ENCODE measurements at regions not wholly inside any gene's neighbourhood (a gene's known extent, or its start where the extent isn't known, plus 50 kb on each side); places are given as distances from the start of the nearest gene placed in this dataset.

DNA sequence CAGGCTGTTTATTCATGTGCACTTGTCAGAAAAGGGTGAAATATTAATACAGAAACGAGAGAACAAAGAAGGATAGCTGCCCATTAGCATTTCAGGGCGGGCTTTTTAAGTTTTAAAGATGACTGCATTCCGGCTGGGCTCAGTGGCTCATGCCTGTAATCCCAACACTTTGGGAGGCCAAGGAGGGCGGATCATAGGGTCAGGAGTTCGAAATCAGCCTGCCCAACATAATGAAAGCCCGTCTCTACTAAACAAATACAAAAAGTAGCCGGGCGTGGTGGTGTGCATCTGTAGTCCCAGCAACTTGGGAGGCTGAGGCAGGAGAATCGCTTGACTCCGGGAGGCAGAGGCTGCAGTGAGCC lies 130.5 kb downstream of the HFE start:
- Histone ChIP-seq H3K9me3 (ENCODE audit: low read length) (no peaks in the 10 kb centered on the region), H2AFZ (ENCODE audit: low read depth, low read length) (peak overlapping the region; percentile 15), H3K4me3 (ENCODE audit: low read length) (peak overlapping the region; percentile 78), H3K36me3 (ENCODE audit: insufficient read depth, low read length) (no peaks in the 10 kb centered on the region), H3K27me3 (ENCODE audit: insufficient read depth, low read length) (no peaks in the 10 kb centered on the region), H3K4me1 (ENCODE audit: insufficient read depth, low read length) (peaks cover 16% of the 10 kb centered on the region)

DNA sequence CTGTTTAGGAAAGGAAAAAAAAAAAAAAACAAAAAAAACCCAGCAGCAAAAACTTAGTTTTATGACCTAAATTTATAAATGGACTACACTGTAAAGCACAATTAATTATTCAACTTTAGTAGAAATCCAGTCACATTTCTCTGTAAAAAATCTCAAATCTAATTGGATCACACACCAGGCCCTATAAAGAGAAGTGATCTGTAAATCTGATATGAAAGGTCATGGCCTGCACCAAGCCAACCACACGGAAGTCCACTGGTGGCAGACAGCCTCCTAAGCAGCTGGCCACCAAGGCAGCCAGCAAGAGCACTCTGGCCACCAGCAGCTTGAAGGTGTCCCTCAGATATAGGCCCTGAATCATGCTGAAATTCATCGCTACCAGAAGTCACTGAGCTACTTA lies 131.6 kb downstream of the HFE start:
- Histone ChIP-seq H3K36me3 (ENCODE audit: insufficient read depth, low read length) (no peaks in the 10 kb centered on the region), H3K4me3 (ENCODE audit: low read length) (no peak overlapping the region)

DNA sequence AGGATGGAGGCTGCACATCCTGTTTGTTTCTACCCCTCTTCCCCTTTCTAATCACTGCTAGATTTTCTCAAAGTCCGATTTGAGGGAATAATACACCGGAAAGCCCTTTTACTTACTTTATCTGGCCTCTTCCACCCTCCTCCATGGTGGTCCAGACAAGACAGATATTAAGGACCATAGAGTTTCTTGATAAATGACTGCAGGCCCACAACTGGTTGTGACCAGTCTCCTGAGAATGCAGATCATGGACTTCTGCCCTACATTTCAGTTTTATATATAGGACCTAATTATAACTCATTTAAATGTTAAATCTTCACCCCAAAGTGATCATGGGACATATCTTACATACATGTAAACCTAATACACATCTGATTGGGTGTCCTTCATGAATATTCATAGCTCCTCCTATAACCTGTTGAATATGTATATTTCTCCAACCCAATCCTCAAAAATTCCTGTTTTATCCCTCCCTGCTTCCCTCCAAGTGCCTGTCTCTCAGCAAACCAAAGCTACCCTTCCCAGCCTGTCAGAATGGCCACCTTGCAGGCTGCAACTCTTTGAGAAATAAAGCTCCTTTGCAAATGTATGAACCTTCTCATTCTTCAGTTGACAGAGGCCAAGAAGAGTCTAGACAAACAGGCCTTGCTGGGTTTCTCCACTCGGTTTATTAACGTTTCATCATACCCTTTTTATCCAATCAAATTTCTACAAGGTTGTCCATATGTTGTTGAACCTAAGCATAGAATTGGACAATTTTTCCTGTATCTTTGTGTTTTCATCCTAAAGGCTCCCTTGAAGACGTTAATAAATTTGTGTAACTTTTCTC lies 133.1 kb downstream of the HFE start:
- H3K4me1 ChIP-seq (ENCODE audit: insufficient read depth, low read length): peaks cover 14% of the 10 kb centered on the region
- H2AFZ ChIP-seq (ENCODE audit: low read depth, low read length): no peak overlapping the region
- H3K9me3 ChIP-seq (ENCODE audit: low read length): no peaks in the 10 kb centered on the region
- H3K27me3 ChIP-seq (ENCODE audit: insufficient read depth, low read length): no peaks in the 10 kb centered on the region
- no peak overlapping the region for H3K4me3 ChIP-seq (ENCODE audit: low read length)
- no peaks in the 10 kb centered on the region for H3K36me3 ChIP-seq (ENCODE audit: insufficient read depth, low read length)

More for the DNA sequence above, 131.6 kb downstream of the HFE start:
- peaks cover 18% of the 10 kb centered on the region for H3K4me1 ChIP-seq (ENCODE audit: insufficient read depth, low read length)
- H3K9me3 ChIP-seq (ENCODE audit: low read length): no peaks in the 10 kb centered on the region
- H3K27me3 ChIP-seq (ENCODE audit: insufficient read depth, low read length): no peaks in the 10 kb centered on the region
- H2AFZ ChIP-seq (ENCODE audit: low read depth, low read length): no peak overlapping the region

DNA sequence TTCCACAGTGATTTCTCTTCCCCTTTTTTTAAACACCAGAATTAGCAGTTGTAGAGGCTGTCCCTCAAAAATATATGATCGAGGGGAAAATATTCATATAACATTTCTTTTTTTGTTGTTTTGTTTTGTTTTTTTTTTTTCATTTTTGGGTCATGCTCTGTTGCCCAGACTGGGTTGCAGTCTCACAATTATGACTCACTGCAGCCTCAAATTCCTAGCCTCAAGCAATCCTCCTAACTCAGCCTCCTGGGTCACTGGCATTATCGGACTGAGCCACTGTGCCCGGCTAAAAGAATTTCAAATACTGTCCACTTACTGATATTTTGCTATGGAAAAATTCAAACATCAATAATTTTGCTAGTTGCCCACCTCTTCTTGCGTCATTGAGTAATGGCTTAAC lies 134.0 kb downstream of the HFE start:
- peaks cover 18% of the 10 kb centered on the region for H3K4me1 ChIP-seq (ENCODE audit: insufficient read depth, low read length)
- H3K4me3 ChIP-seq (ENCODE audit: low read length): no peak overlapping the region
- H3K9me3 ChIP-seq (ENCODE audit: low read length): no peaks in the 10 kb centered on the region
- H2AFZ ChIP-seq (ENCODE audit: low read depth, low read length): no peak overlapping the region
- no peaks in the 10 kb centered on the region for H3K36me3 ChIP-seq (ENCODE audit: insufficient read depth, low read length)
- no peaks in the 10 kb centered on the region for H3K27me3 ChIP-seq (ENCODE audit: insufficient read depth, low read length)

DNA sequence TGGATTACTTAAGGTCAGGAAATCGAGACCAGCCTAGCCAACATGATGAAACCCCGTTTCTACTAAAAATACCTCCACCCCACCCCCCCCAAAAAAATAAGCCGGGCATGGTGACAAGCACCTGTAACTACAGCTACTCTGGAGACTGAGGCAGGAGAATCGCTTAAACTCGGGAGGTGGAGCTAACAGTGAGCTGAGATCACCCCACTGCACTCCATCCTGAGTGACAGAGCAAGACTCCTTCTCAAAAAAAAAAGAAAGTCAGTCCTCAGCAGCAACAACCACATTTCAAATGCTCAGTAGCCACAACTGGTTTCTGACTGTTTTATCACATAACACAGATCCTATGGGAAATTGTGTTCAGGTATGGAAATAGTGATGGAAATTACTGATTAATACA lies 135.3 kb downstream of the HFE start:
- H3K9me3 ChIP-seq (ENCODE audit: low read length): no peaks in the 10 kb centered on the region
- H3K27me3 ChIP-seq (ENCODE audit: insufficient read depth, low read length): no peaks in the 10 kb centered on the region
- peaks cover 22% of the 10 kb centered on the region for H3K4me1 ChIP-seq (ENCODE audit: insufficient read depth, low read length)
- H3K4me3 ChIP-seq (ENCODE audit: low read length): peak overlapping the region; percentile 92
- no peaks in the 10 kb centered on the region for H3K36me3 ChIP-seq (ENCODE audit: insufficient read depth, low read length)
- no peak overlapping the region for H2AFZ ChIP-seq (ENCODE audit: low read depth, low read length)

DNA sequence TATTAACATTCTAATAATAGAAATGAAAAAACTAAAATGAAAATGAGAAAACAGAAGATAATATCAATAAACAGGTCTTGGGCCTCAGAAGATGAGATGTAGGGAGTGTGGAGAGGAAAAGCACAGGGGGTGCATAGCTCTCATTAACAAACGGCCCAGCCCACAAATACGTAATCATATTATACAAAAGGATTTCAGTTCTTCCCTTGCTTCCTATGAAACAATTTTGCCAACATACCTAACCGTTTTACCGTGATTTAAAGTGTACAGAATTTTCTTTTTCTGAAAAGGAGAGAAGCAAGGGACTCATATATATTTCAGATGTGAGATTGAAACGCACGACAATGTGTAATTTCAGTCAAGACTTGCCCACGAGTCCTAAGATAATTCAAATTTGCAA lies 136.0 kb downstream of the HFE start:
- Histone ChIP-seq H3K4me3 (ENCODE audit: low read length) (peak overlapping the region; percentile 92), H2AFZ (ENCODE audit: low read depth, low read length) (no peak overlapping the region), H3K9me3 (ENCODE audit: low read length) (no peaks in the 10 kb centered on the region), H3K36me3 (ENCODE audit: insufficient read depth, low read length) (no peaks in the 10 kb centered on the region), H3K4me1 (ENCODE audit: insufficient read depth, low read length) (peaks cover 20% of the 10 kb centered on the region), H3K27me3 (ENCODE audit: insufficient read depth, low read length) (no peaks in the 10 kb centered on the region)

DNA sequence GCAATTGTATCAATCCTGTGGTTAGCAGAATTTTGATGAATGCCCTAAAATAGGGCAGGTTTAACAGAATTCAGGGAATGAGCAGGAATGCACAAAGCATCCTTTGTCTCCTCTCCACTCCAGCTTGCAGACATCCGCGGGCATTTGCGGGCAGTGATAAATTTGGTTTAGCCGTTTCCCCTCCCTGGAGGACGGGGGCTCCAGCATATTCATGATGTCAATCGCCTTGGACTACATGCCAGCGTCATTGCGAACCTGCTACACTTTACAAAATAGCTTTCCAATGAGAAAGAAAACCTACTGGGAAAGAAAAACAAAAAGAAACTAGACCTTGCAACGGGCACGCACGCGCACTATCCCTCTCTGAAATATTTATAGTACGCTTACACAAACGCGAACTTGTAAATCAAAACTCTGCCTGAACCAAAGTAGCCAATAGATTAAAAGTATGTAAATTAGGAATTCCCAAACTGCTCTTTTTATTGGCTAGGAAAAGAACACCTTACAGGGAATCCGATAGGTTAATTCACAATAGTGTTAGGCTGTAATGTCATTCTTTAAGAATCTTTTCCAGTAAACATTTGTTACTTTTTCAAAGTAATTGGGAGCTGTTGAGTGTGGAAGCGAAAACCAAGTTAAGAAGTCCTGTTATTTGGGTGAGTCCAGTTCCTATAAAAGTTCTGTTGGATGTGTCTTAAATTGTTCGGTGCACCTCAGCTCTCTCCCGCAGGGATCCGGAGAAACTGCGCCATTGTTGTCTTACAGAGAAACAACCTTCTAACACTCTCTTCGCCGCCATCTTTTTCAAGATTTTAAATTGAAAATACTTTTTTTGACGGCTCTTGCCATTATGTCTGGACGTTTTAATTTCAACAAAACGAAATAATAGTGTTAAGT lies 136.7 kb downstream of the HFE start:
- Histone ChIP-seq H3K4me1 (ENCODE audit: insufficient read depth, low read length) (peaks cover 20% of the 10 kb centered on the region), H3K36me3 (ENCODE audit: insufficient read depth, low read length) (no peaks in the 10 kb centered on the region), H3K27me3 (ENCODE audit: insufficient read depth, low read length) (no peaks in the 10 kb centered on the region), H3K4me3 (ENCODE audit: low read length) (peak overlapping the region; percentile 92), H3K9me3 (ENCODE audit: low read length) (no peaks in the 10 kb centered on the region), H2AFZ (ENCODE audit: low read depth, low read length) (no peak overlapping the region)

DNA sequence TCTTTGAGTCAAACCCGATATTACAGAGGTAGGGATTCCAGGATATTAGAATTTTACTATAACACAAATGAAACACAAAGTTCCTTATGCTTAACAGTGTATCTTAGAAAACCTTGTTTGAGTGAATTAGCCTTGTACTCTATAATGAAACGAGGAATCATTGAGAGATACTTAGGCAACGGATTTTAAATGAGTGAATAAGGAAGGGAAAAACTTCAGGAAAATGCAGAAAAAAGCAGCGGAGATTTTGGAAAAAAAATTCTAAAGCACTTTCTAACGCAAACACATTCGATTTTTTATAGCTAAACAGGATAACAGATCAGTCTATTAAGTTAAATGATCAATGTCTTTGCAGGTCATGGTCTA lies 137.3 kb downstream of the HFE start:
- no peaks in the 10 kb centered on the region for H3K9me3 ChIP-seq (ENCODE audit: low read length)
- H3K27me3 ChIP-seq (ENCODE audit: insufficient read depth, low read length): no peaks in the 10 kb centered on the region
- H3K4me3 ChIP-seq (ENCODE audit: low read length): peak overlapping the region; percentile 92
- H3K4me1 ChIP-seq (ENCODE audit: insufficient read depth, low read length): peaks cover 20% of the 10 kb centered on the region
- no peaks in the 10 kb centered on the region for H3K36me3 ChIP-seq (ENCODE audit: insufficient read depth, low read length)
- H2AFZ ChIP-seq (ENCODE audit: low read depth, low read length): no peak overlapping the region

DNA sequence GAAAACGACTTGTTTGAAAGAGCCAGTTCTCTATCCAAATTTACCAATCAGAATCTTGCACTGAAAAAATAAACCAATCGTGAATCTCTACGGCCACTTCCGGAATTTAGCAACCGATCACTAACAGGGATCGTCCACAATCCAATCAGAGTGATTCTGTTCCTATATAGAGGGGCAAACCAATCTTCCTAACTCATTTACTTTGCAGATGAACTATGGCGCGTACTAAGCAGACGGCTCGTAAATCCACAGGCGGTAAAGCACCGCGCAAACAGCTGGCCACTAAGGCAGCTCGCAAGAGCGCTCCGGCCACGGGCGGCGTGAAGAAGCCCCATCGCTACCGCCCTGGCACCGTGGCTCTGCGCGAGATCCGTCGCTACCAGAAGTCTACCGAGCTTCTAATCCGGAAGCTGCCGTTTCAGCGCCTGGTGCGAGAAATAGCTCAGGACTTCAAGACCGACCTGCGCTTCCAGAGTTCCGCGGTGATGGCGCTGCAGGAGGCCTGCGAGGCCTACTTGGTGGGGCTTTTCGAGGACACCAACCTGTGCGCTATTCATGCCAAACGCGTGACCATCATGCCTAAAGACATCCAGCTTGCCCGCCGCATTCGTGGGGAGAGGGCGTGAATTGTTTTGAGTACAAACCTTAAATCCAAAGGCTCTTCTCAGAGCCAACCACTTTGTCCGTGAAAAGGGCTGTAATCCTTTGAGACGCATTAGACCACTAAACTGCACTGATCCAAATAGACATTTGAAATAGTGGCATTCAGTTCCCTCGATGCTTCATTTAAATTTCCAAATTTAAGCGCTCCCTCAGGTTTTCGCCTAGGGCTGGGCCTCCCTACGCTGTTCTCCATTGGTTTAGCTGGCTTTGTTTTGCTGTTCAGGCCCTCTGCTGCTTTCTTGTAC lies 138.0 kb downstream of the HFE start:
- Histone ChIP-seq H3K27me3 (ENCODE audit: insufficient read depth, low read length) (no peaks in the 10 kb centered on the region), H2AFZ (ENCODE audit: low read depth, low read length) (no peak overlapping the region), H3K4me1 (ENCODE audit: insufficient read depth, low read length) (peaks cover 20% of the 10 kb centered on the region), H3K4me3 (ENCODE audit: low read length) (peak overlapping the region; percentile 92), H3K36me3 (ENCODE audit: insufficient read depth, low read length) (no peaks in the 10 kb centered on the region), H3K9me3 (ENCODE audit: low read length) (no peaks in the 10 kb centered on the region)

DNA sequence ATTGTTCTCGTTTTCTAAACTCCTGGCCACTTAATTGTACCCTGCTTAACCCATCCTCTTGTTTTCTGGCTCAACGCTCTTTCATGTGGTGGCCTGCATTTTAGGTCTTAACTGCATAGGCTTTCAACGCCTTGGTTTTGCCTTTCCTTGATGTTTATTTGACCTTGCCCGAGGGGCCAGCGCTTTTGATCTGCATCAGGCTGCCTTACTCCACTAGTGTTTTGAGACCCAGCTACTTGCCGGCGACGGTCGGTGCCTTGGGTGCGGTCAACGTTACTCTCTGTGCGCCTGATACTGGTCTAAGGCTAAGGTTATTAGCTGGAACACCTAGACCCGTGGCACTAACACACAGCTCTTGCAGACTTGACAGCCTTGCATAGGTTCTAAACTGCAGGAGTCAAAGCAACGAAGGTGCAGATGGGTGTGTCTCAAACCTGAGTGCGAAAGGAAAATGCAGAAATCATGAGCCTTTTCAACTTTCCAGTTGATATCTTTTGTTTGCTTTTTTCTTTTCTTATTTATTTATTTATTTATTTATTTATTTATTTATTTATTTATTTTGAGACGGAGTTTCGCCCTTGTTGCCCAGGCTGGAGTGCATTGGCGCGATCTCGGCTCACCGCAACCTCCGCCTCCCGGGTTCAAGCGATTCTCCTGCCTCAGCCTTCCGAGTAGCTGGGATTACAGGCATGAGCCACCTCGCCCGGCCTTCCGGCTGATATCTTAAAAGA lies 138.8 kb downstream of the HFE start:
- Histone ChIP-seq H3K27me3 (ENCODE audit: insufficient read depth, low read length) (no peaks in the 10 kb centered on the region), H3K9me3 (ENCODE audit: low read length) (no peaks in the 10 kb centered on the region), H3K4me1 (ENCODE audit: insufficient read depth, low read length) (peaks cover 20% of the 10 kb centered on the region), H2AFZ (ENCODE audit: low read depth, low read length) (no peak overlapping the region), H3K4me3 (ENCODE audit: low read length) (peak overlapping the region; percentile 92), H3K36me3 (ENCODE audit: insufficient read depth, low read length) (no peaks in the 10 kb centered on the region)

DNA sequence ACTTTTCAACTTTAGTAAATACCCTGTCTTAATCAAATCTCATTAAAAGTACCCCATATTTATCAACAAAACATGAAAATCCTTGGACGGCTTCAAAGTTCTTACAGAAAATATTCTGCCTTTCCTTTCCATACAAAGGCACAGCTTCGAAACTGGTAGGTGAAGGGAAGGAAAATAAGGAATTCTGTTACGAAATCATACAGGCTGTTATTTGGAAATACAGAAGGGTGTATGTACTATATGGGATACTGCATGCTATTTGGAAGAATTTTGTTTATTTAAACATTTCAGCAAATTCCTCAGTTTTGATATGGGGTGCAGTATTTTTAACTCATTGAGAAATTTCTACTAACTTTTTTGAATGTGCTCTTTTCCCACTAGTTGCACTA lies 138.4 kb upstream of the BTN3A2 start:
- Histone ChIP-seq H2AFZ (ENCODE audit: low read depth, low read length) (no peak overlapping the region), H3K4me1 (ENCODE audit: insufficient read depth, low read length) (peaks cover 20% of the 10 kb centered on the region), H3K36me3 (ENCODE audit: insufficient read depth, low read length) (no peaks in the 10 kb centered on the region), H3K27me3 (ENCODE audit: insufficient read depth, low read length) (no peaks in the 10 kb centered on the region), H3K9me3 (ENCODE audit: low read length) (no peaks in the 10 kb centered on the region), H3K4me3 (ENCODE audit: low read length) (peak overlapping the region; percentile 92)

DNA sequence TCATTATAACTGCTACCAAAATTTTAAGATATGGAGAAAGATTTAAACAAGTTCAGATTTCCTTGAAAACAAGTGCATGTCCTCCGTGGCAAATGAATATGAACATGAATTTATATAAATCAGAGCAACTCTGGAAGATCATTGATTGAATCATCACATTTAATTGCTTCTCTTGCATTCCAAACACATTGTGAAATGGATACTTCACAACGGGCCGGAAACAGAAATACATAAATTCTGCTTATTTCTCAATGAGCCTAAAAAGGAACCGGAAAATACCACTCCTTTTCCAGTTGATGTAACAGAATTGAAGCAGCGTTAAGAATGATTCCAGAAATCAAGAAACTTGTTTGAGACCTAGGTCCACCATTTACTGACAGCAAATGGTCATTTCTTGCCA lies 134.6 kb upstream of the BTN3A2 start:
- no peak overlapping the region for H2AFZ ChIP-seq (ENCODE audit: low read depth, low read length)
- H3K4me1 ChIP-seq (ENCODE audit: insufficient read depth, low read length): peaks cover 17% of the 10 kb centered on the region
- H3K9me3 ChIP-seq (ENCODE audit: low read length): no peaks in the 10 kb centered on the region
- no peaks in the 10 kb centered on the region for H3K36me3 ChIP-seq (ENCODE audit: insufficient read depth, low read length)
- no peaks in the 10 kb centered on the region for H3K27me3 ChIP-seq (ENCODE audit: insufficient read depth, low read length)
- H3K4me3 ChIP-seq (ENCODE audit: low read length): no peak overlapping the region

Measured in neuron (in vitro differentiated cells).